IPS-20b (cell line): ENCODE measurements at regions not wholly inside any gene's neighbourhood (a gene's known extent, or its start where the extent isn't known, plus 50 kb on each side); places are given as distances from the start of the nearest gene placed in this dataset.

Experiments used
- H3K27ac ChIP-seq: one replicate; pipeline ENCODE4 v1.5.1; 2013; ENCODE audit warnings: low read length
- H3K27me3 ChIP-seq: 2 replicates; pipeline ENCODE4 v1.6.1; 2013; ENCODE audit warnings: mild to moderate bottlenecking, low read length, inconsistent platforms; ENCODE audit not compliant: insufficient read depth
- H3K36me3 ChIP-seq: 2 replicates; pipeline ENCODE4 v1.6.1; 2013; ENCODE audit warnings: low read depth, mild to moderate bottlenecking, inconsistent platforms, low read length, moderate library complexity; ENCODE audit not compliant: insufficient read depth
- H3K4me1 ChIP-seq: 2 replicates; pipeline ENCODE4 v1.6.1; 2013; ENCODE audit warnings: mild to moderate bottlenecking, control low read depth, inconsistent platforms, low read length, moderate library complexity; ENCODE audit not compliant: insufficient read depth
- H3K4me3 ChIP-seq: 2 replicates; pipeline ENCODE4 v1.5.1; 2013; ENCODE audit warnings: mild to moderate bottlenecking, low read length, inconsistent platforms
- H3K9ac ChIP-seq: 2 replicates; pipeline ENCODE4 v1.6.1; 2013; ENCODE audit warnings: low read depth, mild to moderate bottlenecking, inconsistent platforms, low read length, moderate library complexity
- H3K9me3 ChIP-seq: 2 replicates; pipeline ENCODE4 v1.6.1; 2013; ENCODE audit warnings: mild to moderate bottlenecking, low read depth, low read length, inconsistent platforms; ENCODE audit not compliant: insufficient read depth

DNA sequence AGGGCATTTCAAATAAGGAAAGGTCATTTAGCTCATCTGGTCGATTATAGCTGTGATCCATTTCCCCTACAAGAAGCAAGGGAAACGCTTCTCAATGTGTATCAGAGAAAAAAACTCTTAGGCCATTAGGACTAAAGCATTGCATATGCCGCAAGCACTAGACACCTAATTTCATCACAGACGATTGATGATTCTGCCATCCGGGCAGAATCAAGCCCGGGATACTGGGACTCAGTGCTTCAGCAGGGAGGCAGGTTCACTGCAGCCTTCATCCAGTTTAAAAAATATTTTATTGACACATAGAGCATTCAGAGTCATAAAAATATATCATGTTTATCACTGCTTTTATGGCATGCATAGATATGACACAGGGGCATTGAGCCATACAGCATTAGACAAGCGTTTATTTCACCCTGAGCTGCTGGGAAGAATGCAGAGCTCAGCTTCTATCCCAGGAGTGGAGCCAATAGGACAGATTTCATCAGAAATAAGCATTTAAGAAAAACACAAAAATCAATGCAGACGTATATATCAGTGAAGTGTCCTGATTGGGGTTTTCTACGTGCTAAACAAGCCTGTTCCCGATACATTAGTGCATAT lies 806.9 kb downstream of the GALC start:
- H3K27ac ChIP-seq, result no peak overlapping the region
- peaks cover 11% of the 10 kb centered on the region for H3K27me3 ChIP-seq
- H3K4me3 ChIP-seq, result peak overlapping the region; percentile 46
- H3K36me3 ChIP-seq, result no peaks in the 10 kb centered on the region
- 0 out of 2 replicates have a peak overlapping the region, but pooled peaks have one; percentile 18 for H3K9ac ChIP-seq
- H3K4me1 ChIP-seq, result peaks cover 26% of the 10 kb centered on the region
- no peaks in the 10 kb centered on the region for H3K9me3 ChIP-seq

DNA sequence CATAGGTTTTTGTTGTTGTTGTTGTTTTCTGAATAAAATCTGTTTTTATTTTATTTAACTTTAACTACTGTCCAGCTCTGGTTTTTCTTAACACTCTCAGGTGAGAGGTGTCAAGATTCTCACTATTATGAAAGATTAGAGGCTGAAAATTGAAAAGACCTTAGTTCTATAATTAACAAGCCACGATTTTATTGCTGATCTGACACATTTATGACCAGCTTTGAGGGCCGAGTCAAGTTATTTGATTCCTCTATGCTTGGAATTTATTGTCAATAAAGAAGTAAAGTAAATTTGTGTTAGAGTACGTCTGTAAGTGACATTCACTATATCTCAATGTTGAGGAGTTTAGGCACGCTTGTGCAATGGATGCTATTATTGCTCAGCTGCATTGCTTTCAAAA lies 808.8 kb downstream of the GALC start:
- H3K27ac ChIP-seq, result no peak overlapping the region
- H3K4me3 ChIP-seq, result no peak overlapping the region
- no peaks in the 10 kb centered on the region for H3K36me3 ChIP-seq
- no peaks in the 10 kb centered on the region for H3K9me3 ChIP-seq
- peaks cover 11% of the 10 kb centered on the region for H3K27me3 ChIP-seq
- H3K9ac ChIP-seq, result no peak overlapping the region
- H3K4me1 ChIP-seq, result peaks cover 26% of the 10 kb centered on the region

- Histone ChIP-seq H3K9ac (no peak overlapping the region), H3K36me3 (no peaks in the 10 kb centered on the region)
Observed at GRCh38 chr14:87181288-87181687, 811.7 kb downstream of the GALC start.

GRCh38 chr14:87179936-87180335 lies 813.0 kb downstream of the GALC start:
- Histone ChIP-seq H3K27ac (no peak overlapping the region), H3K9ac (no peak overlapping the region), H3K27me3 (no peaks in the 10 kb centered on the region), H3K9me3 (no peaks in the 10 kb centered on the region; the same call in none of the 2 replicates), H3K4me1 (peaks cover under 1% of the 10 kb centered on the region; the same call in 1 of the 2 replicates), H3K4me3 (no peak overlapping the region), H3K36me3 (no peaks in the 10 kb centered on the region)

More at GRCh38 chr14:87181288-87181687, 811.7 kb downstream of the GALC start:
- H3K27ac ChIP-seq, result no peak overlapping the region
- no peaks in the 10 kb centered on the region; the same call in none of the 2 replicates for H3K9me3 ChIP-seq
- H3K4me3 ChIP-seq, result no peak overlapping the region
- H3K27me3 ChIP-seq, result peaks cover 9% of the 10 kb centered on the region
- H3K4me1 ChIP-seq, result peaks cover 14% of the 10 kb centered on the region; the same call in 1 of the 2 replicates

DNA sequence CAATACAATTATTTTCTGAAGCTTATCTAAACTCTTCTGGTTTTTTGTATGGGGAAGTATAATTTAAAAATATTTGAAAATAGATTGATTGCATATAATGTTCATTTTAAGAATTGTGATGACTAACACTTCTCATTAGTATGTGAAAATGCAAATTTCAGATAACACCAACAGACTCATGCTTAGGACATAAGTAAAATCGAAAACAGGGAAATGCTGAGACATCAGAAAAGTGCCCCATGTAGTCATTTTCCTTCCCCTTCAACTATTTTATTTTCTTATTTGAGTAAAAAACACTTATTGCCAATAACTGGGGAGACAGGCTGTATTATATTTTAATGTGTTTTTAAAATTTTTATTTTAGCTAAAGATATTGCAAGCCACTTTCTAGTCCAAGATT lies 814.7 kb downstream of the GALC start:
- Histone ChIP-seq H3K9ac (no peak overlapping the region), H3K4me1 (no peaks in the 10 kb centered on the region), H3K9me3 (no peaks in the 10 kb centered on the region; the same call in none of the 2 replicates), H3K27me3 (no peaks in the 10 kb centered on the region), H3K27ac (no peak overlapping the region), H3K36me3 (no peaks in the 10 kb centered on the region), H3K4me3 (no peak overlapping the region)

DNA sequence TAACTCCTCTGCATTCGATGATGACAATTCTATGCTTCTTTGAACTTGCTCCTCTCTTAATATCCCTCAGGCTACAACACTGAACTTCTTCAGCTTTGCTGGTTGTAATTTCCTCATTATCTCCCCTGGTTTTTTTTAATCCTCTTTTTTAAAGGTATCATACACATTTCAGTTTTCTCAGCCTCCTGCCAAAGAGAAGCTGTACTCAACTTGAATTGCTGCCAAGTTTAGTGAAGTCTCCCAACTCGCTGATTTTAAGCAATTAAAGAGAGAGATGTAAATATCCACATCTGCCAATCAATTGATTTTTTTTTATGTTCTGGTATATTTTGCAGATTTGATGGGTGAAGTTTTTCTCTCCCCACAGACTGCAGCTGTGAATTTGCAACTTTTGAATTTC lies 817.8 kb downstream of the GALC start:
- Histone ChIP-seq H3K9ac (no peak overlapping the region), H3K4me3 (no peak overlapping the region), H3K36me3 (no peaks in the 10 kb centered on the region), H3K27me3 (no peaks in the 10 kb centered on the region), H3K4me1 (peaks cover 5% of the 10 kb centered on the region; the same call in 1 of the 2 replicates), H3K27ac (no peak overlapping the region), H3K9me3 (no peaks in the 10 kb centered on the region; the same call in none of the 2 replicates)

- peaks cover 13% of the 10 kb centered on the region; the same call in 1 of the 2 replicates for H3K4me1 ChIP-seq
- no peaks in the 10 kb centered on the region for H3K36me3 ChIP-seq
- H3K9ac ChIP-seq, result no peak overlapping the region
- no peaks in the 10 kb centered on the region for H3K9me3 ChIP-seq
- no peak overlapping the region for H3K4me3 ChIP-seq
- H3K27me3 ChIP-seq, result no peaks in the 10 kb centered on the region
- H3K27ac ChIP-seq, result no peak overlapping the region
Observed at GRCh38 chr14:87171141-87171540, 821.8 kb downstream of the GALC start.

DNA sequence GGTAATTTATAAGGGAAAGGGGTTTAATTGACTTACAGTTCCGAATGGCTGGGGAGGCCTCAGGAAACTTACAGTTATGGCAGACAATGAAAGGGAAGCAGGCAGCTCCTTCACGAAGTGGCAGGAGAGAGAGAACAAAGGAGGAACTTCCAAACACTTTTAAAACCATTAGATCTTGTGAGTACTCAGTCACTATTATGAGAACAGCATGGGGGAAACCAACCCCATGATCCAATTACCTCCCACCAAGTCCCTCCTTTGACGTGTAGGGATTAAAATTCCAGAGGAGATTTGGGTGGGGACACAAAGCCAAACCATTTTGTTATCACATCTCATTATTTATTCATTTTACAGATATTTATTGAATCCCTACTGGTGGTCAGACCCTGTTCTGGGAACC lies 822.8 kb downstream of the GALC start:
- H3K4me3 ChIP-seq, result 0 out of 2 replicates have a peak overlapping the region, but pooled peaks have one; percentile 4
- peaks cover 13% of the 10 kb centered on the region; the same call in 1 of the 2 replicates for H3K4me1 ChIP-seq
- no peak overlapping the region for H3K27ac ChIP-seq
- H3K9ac ChIP-seq, result no peak overlapping the region
- no peaks in the 10 kb centered on the region for H3K36me3 ChIP-seq
- no peaks in the 10 kb centered on the region for H3K9me3 ChIP-seq
- no peaks in the 10 kb centered on the region for H3K27me3 ChIP-seq

- H3K27ac ChIP-seq, result no peak overlapping the region
- H3K27me3 ChIP-seq, result no peaks in the 10 kb centered on the region
- no peak overlapping the region for H3K4me3 ChIP-seq
- H3K4me1 ChIP-seq, result peaks cover 13% of the 10 kb centered on the region; the same call in 1 of the 2 replicates
- H3K9ac ChIP-seq, result no peak overlapping the region
- H3K36me3 ChIP-seq, result no peaks in the 10 kb centered on the region
- no peaks in the 10 kb centered on the region for H3K9me3 ChIP-seq
Observed at GRCh38 chr14:87169362-87169761, 823.6 kb downstream of the GALC start.

DNA sequence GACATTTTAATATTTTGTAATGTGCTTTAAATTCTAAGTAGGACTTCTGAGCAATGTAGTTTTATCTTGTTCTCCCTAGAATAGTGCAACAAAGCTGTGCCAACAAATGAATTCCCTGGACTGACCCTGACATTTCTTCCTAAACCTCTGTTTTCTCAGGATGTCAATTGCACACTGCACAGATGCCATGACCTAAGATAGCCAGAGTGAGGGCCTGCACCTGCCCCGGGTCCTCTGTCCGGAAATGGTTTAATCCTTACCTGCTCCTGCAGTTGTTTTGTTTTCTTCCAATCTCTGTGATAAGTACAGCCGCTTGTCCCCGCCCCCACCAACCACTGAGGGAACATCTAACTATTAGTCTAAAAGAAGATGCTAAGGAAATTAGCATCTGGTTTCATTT lies 831.5 kb downstream of the GALC start:
- Histone ChIP-seq H3K4me3 (no peak overlapping the region), H3K4me1 (0 out of 2 replicates have a peak, but pooled peaks cover 2% of the 10 kb centered on the region), H3K27me3 (no peaks in the 10 kb centered on the region), H3K9me3 (no peaks in the 10 kb centered on the region), H3K27ac (no peak overlapping the region), H3K36me3 (no peaks in the 10 kb centered on the region), H3K9ac (no peak overlapping the region)

DNA sequence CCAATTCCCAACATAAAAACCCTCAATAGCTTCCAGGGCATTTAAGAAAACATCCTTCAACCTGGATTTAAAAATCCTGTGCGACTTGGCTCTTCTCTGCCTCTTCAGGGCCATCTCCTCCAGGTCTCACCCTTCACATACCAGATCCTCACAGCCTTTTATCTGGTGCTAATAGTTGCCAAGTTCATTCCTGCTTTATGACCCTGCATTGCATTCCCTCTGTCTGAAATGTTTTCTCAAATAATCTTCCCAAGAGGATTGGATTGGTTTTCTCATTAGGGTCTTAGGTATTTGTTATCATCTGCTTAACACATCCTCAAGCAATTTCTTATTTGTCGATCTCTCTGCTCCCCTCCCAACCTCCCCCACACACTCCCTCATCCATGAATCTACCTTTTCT lies 832.0 kb downstream of the GALC start:
- Histone ChIP-seq H3K27me3 (no peaks in the 10 kb centered on the region), H3K9me3 (no peaks in the 10 kb centered on the region), H3K27ac (no peak overlapping the region), H3K4me1 (peaks cover 6% of the 10 kb centered on the region; the same call in 1 of the 2 replicates), H3K36me3 (no peaks in the 10 kb centered on the region), H3K9ac (no peak overlapping the region), H3K4me3 (no peak overlapping the region)

DNA sequence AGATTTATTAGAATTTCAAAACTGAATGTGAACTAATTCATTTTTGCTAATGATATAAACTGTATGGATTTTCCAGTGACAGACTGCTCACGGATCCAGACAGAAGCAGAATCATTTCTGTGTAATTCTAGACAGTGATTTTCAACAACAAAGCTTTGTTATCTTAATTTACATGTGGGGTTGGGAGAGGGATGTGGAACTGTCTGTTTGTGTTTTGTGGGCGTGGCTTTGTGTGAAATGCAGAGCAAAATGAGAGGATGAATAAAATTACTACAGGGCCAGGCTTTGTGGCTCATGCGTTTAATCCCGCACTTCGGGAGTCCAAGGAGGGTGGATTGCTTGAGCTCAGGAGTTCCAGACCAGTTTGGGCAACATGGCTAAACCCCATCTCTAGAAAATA lies 834.7 kb downstream of the GALC start:
- Histone ChIP-seq H3K27ac (no peak overlapping the region), H3K9me3 (no peaks in the 10 kb centered on the region), H3K4me3 (no peak overlapping the region), H3K36me3 (no peaks in the 10 kb centered on the region), H3K27me3 (peaks cover 9% of the 10 kb centered on the region), H3K9ac (no peak overlapping the region), H3K4me1 (peaks cover 15% of the 10 kb centered on the region; the same call in 1 of the 2 replicates)
